ENCODE measurements at regions not wholly inside any gene's neighbourhood (a gene's known extent, or its start where the extent isn't known, plus 50 kb on each side); places are given as distances from the start of the nearest gene placed in this dataset.

DNA sequence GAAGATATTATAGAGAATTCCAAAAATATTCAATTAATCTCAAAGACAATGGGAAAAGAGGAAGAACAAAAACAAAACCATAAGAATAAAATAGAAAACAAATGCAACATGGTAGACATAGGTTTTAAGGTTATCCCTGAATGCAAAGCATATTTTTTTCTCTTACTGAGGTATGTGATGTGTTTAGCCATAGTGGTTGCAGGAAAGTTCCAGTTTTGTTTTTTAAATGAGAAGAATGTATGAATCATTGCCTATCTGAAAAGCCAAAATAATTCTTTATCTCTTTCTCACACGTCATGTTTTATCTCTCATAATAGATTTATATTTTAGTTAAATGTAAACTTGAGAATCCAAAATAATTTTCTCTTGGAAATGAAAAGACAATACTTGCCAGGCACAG is 2591.7 kb upstream of the PCDH20 start:
- TF ChIP-seq, protein P1, sequence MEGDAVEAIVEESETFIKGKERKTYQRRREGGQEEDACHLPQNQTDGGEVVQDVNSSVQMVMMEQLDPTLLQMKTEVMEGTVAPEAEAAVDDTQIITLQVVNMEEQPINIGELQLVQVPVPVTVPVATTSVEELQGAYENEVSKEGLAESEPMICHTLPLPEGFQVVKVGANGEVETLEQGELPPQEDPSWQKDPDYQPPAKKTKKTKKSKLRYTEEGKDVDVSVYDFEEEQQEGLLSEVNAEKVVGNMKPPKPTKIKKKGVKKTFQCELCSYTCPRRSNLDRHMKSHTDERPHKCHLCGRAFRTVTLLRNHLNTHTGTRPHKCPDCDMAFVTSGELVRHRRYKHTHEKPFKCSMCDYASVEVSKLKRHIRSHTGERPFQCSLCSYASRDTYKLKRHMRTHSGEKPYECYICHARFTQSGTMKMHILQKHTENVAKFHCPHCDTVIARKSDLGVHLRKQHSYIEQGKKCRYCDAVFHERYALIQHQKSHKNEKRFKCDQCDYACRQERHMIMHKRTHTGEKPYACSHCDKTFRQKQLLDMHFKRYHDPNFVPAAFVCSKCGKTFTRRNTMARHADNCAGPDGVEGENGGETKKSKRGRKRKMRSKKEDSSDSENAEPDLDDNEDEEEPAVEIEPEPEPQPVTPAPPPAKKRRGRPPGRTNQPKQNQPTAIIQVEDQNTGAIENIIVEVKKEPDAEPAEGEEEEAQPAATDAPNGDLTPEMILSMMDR (IDR thresholded peaks at IDR 0.05; ENCODE audit: insufficient read depth, low read depth, low read length, missing control alignments) = no peak
- no peak for DNase-seq (ENCODE audit: low read depth)
- no peak overlapping the region for H3K4me3 ChIP-seq (ENCODE audit: low read length)

- no peak for DNase-seq (ENCODE audit: low read depth)
These were observed 2584.7 kb upstream of the PCDH20 start for GRCh38 chr13:64000321-64000720.

GRCh38 chr13:63999614-64000305 is 2584.1 kb upstream of the PCDH20 start:
- TF ChIP-seq, protein P1 (IDR thresholded peaks at IDR 0.05; ENCODE audit: insufficient read depth, low read depth, low read length, missing control alignments) = no peak
- no peak overlapping the region for H3K4me3 ChIP-seq (ENCODE audit: low read length)
- no peak for DNase-seq (ENCODE audit: low read depth)

More at GRCh38 chr13:64000321-64000720, 2584.7 kb upstream of the PCDH20 start:
- TF ChIP-seq, protein P1 (IDR thresholded peaks at IDR 0.05; ENCODE audit: insufficient read depth, low read depth, low read length, missing control alignments) = no peak
- no peak overlapping the region for H3K4me3 ChIP-seq (ENCODE audit: low read length)

GRCh38 chr13:63983366-63983765 is 2567.7 kb upstream of the PCDH20 start:
- TF ChIP-seq, protein P1 (IDR thresholded peaks at IDR 0.05; ENCODE audit: insufficient read depth, low read depth, low read length, missing control alignments) = no peak
- no peak overlapping the region for H3K4me3 ChIP-seq (ENCODE audit: low read length)
- DNase-seq (ENCODE audit: low read depth) = no peak

GRCh38 chr13:63979951-63980350 is 2564.3 kb upstream of the PCDH20 start:
- TF ChIP-seq, protein P1 (IDR thresholded peaks at IDR 0.05; ENCODE audit: insufficient read depth, low read depth, low read length, missing control alignments) = no peak
- no peak for DNase-seq (ENCODE audit: low read depth)
- no peak overlapping the region for H3K4me3 ChIP-seq (ENCODE audit: low read length)

GRCh38 chr13:63972328-63972727 is 2556.7 kb upstream of the PCDH20 start:
- no peak overlapping the region for H3K4me3 ChIP-seq (ENCODE audit: low read length)
- DNase-seq (ENCODE audit: low read depth) = no peak
- TF ChIP-seq, protein P1 (IDR thresholded peaks at IDR 0.05; ENCODE audit: insufficient read depth, low read depth, low read length, missing control alignments) = no peak

DNA sequence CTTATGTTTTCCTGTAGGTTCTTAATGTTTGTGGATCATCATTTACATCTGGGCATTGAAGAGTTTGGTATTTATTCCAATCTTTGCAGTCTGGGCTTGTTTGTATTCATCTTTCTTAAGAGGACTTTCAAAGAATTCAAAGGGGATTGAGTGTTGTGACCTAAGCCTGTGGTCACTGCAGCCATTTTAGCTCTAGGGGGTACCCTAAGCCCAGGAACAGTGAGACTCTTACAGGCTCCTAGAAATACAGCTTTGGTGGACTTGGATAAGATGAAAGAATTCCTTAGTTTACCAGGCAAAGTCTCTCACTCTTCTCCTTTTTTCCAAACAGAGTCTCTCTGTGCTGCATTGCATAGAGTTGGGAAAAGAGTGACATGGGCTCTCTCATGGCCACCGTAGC is 2539.0 kb upstream of the PCDH20 start:
- no peak for DNase-seq (ENCODE audit: low read depth)
- H3K4me3 ChIP-seq (ENCODE audit: low read length) = no peak overlapping the region
- TF ChIP-seq, protein P1 (IDR thresholded peaks at IDR 0.05; ENCODE audit: insufficient read depth, low read depth, low read length, missing control alignments) = no peak

Measured in epithelial cell of esophagus (primary cell).